ENCODE measurements at regions not wholly inside any gene's neighbourhood (a gene's known extent, or its start where the extent isn't known, plus 50 kb on each side); places are given as distances from the start of the nearest gene placed in this dataset.

- no peak for TF ChIP-seq CTCF (optimal IDR thresholded peaks at IDR 0.05 in 1 of 3, IDR thresholded peaks at IDR 0.05 in 1 of 3, conservative IDR thresholded peaks at IDR 0.05 in 1 of 3; ENCODE audit: extremely low read depth in 1 of 3, insufficient read depth in 2 of 3, low read length in 3 of 3)
- peak; percentile 82 for TF ChIP-seq EZH2 (IDR thresholded peaks at IDR 0.05; ENCODE audit: low read length)
Observed at GRCh38 chr3:28575746-28576613, 227.4 kb upstream of the AZI2 start.

Measured in keratinocyte (primary cell).